ENCODE measurements at regions not wholly inside any gene's neighbourhood (a gene's known extent, or its start where the extent isn't known, plus 50 kb on each side); places are given as distances from the start of the nearest gene placed in this dataset.

GRCh38 chr6:120606743-120607142 lies 727.5 kb downstream of the TBC1D32 start:
- H3K4me3 ChIP-seq (ENCODE audit: low read depth, low read length): no peak overlapping the region
- no peak for TF ChIP-seq CTCF (IDR thresholded peaks at IDR 0.05; ENCODE audit: insufficient read depth, low read depth, low read length)
- DNase-seq (ENCODE audit: low read depth): no peak

- TF ChIP-seq CTCF (IDR thresholded peaks at IDR 0.05; ENCODE audit: insufficient read depth, low read depth, low read length): no peak
- H3K4me3 ChIP-seq (ENCODE audit: low read depth, low read length): no peak overlapping the region
- DNase-seq (ENCODE audit: low read depth): no peak
Observed at GRCh38 chr6:120604510-120604909, 729.8 kb downstream of the TBC1D32 start.

DNA sequence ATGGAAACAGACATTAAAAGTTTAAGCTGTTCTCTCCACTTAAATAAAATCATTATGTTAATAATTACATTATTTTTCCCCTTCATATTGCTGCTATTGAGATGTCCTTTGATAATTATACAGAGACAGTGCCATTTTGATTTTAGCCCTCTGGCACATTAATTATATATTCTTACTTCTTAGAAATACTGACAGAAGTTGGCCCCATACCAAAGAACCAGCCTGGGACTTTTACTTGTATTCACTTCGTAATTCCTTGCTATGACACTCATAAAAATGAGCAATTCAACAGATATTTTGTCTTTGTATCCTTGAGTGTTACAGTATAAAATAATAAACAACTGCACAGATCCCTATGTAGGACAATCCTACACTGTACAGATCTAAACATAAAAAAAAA lies 743.7 kb downstream of the TBC1D32 start:
- TF ChIP-seq CTCF (IDR thresholded peaks at IDR 0.05; ENCODE audit: insufficient read depth, low read depth, low read length): no peak
- no peak for DNase-seq (ENCODE audit: low read depth)
- H3K4me3 ChIP-seq (ENCODE audit: low read depth, low read length): no peak overlapping the region

DNA sequence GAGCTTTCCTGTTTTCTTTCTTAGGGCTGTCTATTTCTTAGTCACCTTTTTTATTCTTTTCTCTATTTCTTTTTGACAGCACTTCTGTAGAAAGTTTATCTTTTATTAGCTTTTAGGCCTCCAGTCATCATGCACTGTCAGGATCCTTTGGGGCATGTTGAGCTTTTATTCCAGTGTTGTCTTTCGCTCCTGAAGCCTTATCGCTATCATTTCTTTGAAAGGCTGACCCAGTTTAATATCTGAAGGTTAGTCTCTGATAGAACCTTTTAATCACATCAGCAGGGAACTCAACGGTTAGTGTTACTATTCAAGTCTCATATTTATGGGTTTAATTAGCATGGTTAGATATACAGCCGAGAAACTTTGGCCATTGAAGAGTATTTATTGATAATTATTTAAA lies 745.9 kb downstream of the TBC1D32 start:
- DNase-seq (ENCODE audit: low read depth): no peak
- TF ChIP-seq CTCF (IDR thresholded peaks at IDR 0.05; ENCODE audit: insufficient read depth, low read depth, low read length): no peak
- no peak overlapping the region for H3K4me3 ChIP-seq (ENCODE audit: low read depth, low read length)

DNA sequence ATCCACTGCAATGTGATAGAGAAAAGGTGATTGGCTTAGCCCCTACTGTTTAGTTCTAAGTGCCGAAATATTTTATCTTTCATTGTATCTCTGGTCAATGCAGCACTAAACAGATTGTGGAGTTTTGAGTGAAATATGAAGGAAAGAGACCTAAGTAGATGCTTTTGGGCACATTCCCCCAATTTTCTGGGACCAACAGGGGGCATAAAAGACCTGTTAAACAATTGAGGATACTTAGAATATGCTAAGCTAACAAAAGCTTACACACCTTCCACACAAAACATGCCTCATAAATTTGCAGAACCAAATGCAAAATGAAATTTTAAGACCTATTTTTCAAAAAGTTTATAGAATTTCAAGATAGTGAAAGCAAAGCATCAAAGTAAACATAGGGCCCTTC lies 746.9 kb downstream of the TBC1D32 start:
- DNase-seq (ENCODE audit: low read depth): no peak
- H3K4me3 ChIP-seq (ENCODE audit: low read depth, low read length): no peak overlapping the region
- no peak for TF ChIP-seq CTCF (IDR thresholded peaks at IDR 0.05; ENCODE audit: insufficient read depth, low read depth, low read length)

- H3K4me3 ChIP-seq (ENCODE audit: low read depth, low read length): no peak overlapping the region
- TF ChIP-seq CTCF (IDR thresholded peaks at IDR 0.05; ENCODE audit: insufficient read depth, low read depth, low read length): no peak
- DNase-seq (ENCODE audit: low read depth): no peak
Observed at GRCh38 chr6:120584111-120584760, 750.0 kb downstream of the TBC1D32 start.

DNA sequence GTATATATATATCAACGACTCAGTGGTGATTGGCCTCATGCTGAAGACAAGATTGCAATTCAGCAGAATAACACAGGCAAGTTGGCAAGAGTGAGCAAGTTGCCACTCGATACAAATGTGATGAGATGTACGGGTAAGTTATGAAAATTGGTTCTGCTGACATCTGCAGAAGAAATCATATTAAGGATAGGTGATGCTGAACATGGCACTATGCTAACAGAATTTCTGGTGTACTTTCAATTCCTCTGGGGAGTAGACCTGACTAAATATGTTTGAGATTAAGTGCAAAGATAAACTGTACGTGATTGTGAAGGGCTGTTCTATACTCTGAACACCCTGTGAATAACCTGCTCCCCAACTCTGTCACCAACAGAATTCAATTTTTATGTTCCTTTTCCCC lies 758.2 kb downstream of the TBC1D32 start:
- H3K4me3 ChIP-seq (ENCODE audit: low read depth, low read length): no peak overlapping the region
- no peak for TF ChIP-seq CTCF (IDR thresholded peaks at IDR 0.05; ENCODE audit: insufficient read depth, low read depth, low read length)
- DNase-seq (ENCODE audit: low read depth): no peak
